Forelimb muscle (tissue), 1 donor: ENCODE measurements at regions not wholly inside any gene's neighbourhood (a gene's known extent, or its start where the extent isn't known, plus 50 kb on each side); places are given as distances from the start of the nearest gene placed in this dataset.
"Not testable (repeated sequence)": the region's sequence is repeated elsewhere in the genome, so short reads cannot be mapped to it uniquely, and the experiment has no call there.

ENCODE experiments used
- DNase-seq: peaks from one replicate; pipeline ENCODE4 v3.0.0-alpha.2; 2013; ENCODE audit warnings: low read depth

DNA sequence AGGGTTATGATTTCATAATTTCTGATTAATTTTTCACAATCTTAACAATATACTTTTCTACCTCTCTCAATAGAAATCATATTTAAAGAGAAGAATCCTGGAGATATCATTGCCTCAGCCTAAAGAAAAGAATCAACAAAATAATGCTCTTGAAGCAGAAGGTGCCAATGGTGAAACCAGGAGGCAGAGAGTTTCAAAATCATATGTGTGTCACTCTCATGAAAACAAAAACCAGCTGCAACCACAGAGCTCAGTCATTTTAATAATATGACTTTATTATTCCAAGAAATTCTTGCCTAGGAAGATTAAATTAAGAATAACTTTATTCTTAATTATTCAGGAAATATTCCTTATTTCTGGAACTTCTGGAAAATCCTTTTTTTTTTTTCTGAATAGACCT is 266.8 kb upstream of the ACTBL2 start:
- no peak for DNase-seq

- DNase-seq, result no peak
Observed at GRCh38 chr5:57745700-57746651, 263.4 kb upstream of the ACTBL2 start.

DNA sequence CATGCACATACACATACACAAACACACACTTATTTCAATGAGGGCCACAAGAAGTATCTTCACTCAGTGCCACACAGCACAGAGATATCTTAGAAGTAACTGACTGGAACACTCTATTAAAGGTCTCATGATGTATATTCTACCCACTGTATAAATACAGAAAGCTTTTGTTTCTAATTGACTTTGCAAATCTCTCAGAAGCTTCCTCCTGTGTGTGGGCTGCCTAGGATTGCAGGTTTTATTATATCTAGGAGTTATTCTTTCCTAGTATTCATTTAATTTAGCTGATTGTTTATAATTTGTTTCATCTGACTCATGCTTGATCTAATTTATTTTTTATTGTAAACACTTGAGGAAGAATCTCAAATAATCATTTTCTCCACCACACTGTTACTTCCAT is 262.4 kb upstream of the ACTBL2 start:
- DNase-seq, result no peak

DNA sequence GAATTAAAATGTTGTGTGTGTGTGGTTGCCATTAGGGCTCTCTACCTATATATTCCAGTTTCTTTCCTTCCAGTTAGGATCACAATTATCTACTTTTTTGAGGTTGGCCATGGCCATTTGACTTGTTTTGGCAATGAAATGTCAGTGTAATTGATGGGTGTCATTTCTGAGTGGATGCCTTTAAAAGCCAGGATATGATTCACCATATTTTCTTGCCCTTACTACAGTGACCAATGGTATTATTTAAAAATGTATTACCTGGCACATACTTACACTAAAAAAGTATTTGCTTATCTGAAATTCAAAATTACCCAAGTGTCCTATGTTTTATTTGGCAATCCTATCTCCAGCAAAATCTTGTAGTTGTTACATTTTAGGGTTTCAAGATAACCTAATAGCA is 258.7 kb upstream of the ACTBL2 start:
- no peak for DNase-seq

- DNase-seq, result no peak
Observed at GRCh38 chr5:57738787-57739186, 256.2 kb upstream of the ACTBL2 start.

DNA sequence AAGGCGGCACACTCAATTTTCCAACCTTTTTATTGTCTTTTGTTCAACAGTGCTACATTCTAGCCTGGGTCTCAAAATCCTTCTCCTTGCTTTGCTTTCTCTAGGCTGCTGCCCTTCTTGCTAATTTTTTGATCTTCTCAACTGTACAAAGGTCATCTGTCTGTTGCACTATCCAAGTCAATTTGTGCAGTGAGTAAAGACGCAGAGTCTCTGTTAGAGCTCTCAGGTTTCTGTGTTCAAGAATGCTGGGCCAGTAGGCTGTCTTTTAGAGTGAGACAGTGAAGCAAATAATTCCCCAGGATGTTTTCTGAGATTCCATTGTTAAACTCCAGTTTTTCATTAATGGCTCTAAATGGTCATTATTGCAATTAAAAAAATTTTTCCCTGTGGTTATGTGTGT is 255.7 kb upstream of the ACTBL2 start:
- no peak for DNase-seq

DNA sequence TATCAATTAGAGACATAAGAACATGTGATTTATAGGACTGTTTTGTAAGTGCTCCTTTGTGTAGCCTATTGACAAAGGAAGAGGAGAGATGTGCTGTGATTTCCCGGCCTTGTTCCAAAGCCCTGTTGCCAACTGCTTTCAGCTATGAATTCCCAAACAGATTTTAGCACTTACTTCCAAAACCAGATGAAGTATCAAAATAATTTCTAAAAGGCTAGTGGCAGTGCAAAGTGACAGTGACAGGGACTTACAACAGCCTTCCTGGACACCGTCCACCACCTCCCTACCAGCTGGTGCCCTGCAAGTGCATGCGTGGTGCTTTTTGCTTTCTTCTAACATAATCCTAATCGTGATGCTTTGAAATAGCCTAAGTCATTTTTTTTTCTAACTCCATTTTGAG is 254.1 kb upstream of the ACTBL2 start:
- no peak for DNase-seq

DNA sequence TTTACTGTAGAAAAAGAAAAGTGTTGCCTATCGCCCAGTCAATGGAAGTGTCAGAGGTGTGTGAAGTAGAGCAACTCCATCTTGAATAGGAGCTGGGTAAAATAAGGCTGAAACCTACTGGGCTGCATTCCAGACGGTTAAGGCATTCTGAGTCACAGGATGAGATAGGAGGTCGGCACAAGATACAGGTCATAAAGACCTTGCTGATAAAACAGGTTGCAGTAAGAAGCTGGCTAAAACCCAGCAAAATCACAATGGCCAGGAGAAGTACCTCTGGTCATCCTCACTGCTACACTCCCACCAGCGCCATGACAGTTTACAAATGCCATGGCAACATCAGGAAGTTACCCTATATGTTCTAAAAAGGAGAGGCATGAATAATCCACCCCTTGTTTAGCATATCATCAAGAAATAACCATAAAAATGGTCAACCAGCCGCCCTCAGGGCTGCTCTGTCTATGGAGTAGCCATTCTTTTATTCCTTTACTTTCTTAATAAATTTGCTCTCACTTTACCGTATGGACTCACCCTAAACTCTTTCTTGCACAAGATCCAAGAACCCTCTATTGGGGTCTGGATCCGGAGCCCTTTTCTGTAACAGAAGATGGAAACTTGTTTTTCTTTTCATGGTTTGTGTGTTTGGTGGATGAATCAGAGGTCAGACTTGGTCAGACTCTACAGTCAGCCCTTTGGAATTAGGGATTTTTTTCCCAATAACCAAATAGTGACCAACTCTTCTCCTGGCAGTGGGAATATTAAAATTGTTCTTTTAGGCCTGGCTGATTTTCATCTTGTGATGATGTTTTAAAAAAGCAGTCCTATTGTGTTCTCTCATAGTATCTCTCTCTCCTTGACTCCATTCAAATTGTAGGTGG is 252.9 kb upstream of the ACTBL2 start:
- not testable (repeated sequence) for DNase-seq

DNA sequence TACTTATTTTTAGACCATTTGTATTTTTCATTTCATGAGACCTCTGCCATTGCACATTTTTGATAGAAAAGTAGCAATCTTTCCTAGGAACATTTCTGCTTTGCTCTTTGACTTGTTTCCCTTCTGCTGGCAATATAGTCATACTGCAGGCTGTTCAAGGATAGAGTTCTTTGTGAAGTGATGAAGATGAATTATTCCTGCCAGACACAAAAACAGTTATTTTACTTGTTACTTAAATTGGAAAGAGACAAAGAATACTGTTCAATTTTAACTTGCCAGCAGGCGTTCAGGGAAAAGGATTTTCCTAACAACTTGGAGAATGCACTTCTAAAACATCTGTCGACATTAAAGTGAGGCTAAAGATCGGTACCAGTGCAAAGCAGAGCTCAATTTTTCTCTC is 251.7 kb upstream of the ACTBL2 start:
- DNase-seq, result no peak

DNA sequence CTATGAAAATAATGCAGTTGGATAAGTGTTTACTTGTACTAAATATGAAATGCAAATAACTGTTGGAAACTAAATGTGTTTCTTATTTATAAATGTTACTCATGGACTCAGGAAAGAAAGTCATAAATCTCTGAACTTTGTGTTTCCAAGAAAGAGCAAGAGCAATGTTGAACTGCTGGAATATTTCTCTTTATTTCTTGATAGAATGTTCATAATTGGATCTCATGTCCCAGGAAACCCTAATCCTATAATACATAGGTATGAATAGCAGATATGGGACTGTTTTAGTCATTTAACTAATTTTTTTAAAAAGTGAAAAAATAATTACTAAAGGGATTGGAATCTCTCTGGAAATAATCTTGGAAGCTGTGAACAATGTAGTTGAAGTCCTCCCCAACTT is 245.0 kb upstream of the ACTBL2 start:
- DNase-seq, result no peak

DNA sequence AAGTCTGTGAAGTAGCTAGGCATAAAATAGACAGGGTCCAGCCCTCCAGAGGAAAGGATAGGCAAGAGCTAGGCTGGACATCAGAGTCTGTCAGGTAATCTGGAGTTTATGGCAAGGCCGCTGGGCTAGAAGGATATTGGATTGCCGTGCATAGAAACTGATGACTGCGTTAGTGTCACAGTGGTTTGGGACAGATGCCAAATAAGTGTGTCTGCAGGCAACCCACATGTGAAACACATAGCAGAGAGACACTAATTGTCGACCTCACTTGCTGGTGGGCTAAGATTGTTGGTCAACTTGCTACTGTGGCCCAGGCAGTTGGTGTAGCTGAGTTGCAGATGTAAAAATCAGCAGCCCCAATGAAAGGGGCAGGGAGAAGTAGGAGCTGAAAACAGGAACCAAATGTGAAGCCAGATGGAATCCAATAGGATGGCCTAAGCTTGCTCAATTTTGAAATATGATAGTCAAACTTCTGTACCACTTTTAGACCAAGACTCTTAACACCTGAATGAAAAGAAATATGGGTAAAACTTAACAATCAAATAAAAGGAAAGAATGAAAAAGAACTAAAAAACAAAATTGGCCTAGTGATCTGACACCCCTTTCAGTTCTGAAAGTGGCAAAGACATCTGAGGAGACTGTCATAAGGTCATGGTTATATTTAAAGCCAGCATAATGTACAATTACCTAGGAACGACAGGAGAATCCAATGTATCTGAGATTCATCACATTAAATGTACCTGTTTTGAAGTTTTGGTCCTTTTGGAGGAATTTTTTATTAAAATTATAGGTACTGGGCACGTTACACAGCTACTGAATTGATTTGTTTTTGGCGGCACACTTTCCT is 243.3 kb upstream of the ACTBL2 start:
- no peak for DNase-seq

- DNase-seq, result no peak
Observed at GRCh38 chr5:57724836-57725235, 242.2 kb upstream of the ACTBL2 start.

DNA sequence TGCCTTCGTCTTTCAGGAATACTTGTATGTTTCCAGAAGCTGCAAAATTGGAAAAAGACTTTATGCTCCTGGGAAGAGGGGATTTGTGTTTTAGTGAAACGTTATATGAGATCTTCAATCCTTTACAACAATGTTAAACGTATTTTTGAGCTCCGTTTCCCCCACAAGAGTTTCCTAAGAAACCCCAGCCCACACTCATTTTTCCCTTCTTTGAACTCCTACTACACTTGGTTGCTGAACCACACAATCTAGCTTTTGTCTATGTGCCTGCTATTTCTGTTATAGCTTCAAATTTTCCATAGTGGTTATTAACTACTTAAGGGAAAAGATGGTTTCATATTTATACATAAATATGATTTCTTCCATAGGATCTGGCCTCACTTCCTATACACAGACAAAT is 238.6 kb upstream of the ACTBL2 start:
- no peak for DNase-seq

DNA sequence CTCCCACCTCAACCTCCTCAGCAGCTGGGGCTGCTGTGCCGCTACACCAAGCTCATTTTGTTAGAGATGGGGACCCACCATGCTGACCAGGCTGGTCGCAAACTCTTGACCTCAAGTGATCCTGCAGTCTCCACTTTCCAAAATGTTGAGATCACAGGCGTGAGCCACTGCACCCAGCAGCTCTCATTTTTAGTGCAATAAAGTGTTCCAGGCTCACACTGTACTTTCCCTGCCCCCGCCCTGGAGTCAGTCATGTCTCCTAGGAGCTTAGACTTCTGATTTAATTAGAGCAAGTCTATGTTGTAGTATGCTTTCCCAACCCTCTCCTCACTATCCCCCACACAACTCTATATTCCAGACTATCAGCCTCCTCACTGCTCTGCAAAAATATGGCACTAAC is 238.0 kb upstream of the ACTBL2 start:
- DNase-seq, result no peak

- no peak for DNase-seq
Observed at GRCh38 chr5:57719216-57719615, 236.6 kb upstream of the ACTBL2 start.

GRCh38 chr5:57718155-57718554 is 235.5 kb upstream of the ACTBL2 start:
- DNase-seq, result no peak

GRCh38 chr5:57717555-57717954 is 234.9 kb upstream of the ACTBL2 start:
- DNase-seq, result no peak

GRCh38 chr5:57716661-57717060 is 234.1 kb upstream of the ACTBL2 start:
- DNase-seq, result no peak

GRCh38 chr5:57715296-57715695 is 232.7 kb upstream of the ACTBL2 start:
- no peak for DNase-seq

DNA sequence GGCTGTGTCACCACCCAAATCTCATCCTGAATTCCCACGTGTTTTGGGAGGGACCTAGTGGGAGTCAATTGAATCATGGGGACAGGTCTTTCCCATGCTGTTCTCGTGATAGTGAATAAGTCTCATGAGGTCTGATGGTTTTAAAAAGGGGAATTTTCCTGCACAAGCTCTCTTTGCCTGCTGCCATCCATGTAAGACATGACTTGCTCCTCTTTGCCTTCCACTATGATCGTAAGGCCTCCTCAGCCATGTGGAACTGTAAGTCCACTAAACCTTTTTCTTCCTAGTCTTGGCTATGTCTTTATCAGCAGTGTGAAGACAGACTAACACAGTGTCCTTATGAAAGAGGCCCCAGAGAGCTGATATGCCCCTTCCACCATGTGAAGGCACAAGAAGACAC is 230.9 kb upstream of the ACTBL2 start:
- DNase-seq, result not testable (repeated sequence)

DNA sequence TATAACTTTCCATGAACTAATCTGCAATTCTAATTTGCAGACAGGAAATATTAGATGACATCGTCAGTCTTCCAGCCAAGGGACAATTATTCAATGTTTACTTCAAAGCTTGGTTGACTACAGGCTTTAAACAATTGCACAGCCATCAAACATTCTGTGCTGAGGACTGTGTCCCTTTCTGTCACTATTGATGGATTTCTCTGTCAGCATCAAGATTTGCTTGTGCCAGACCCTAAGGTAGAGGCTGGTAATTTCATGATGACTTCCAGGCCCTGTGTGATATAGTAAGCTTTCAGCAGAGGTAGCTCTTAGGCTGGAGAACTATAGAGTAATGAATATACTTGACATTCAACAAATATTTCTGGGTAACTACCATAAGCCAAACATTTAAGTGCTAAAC is 229.3 kb upstream of the ACTBL2 start:
- no peak for DNase-seq

- DNase-seq, result no peak
Observed at GRCh38 chr5:57711471-57711870, 228.9 kb upstream of the ACTBL2 start.
